H9 (cell line): ENCODE measurements at regions not wholly inside any gene's neighbourhood (a gene's known extent, or its start where the extent isn't known, plus 50 kb on each side); places are given as distances from the start of the nearest gene placed in this dataset.

Experiments
- DNase-seq: peaks from one replicate; pipeline ENCODE4 v3.0.0-alpha.2; 2017
- H2AFZ ChIP-seq: one replicate; pipeline ENCODE4 v1.6.1; 2013; ENCODE audit warnings: mild to moderate bottlenecking, low read length, control low read depth, moderate library complexity
- H2AK5ac ChIP-seq: 2 replicates; pipeline ENCODE4 v1.6.1; 2013; ENCODE audit warnings: low read length, control low read depth, mixed read lengths; ENCODE audit not compliant: insufficient read length
- H2BK120ac ChIP-seq: one replicate; pipeline ENCODE4 v1.6.1; 2013; ENCODE audit warnings: low read depth, mild to moderate bottlenecking, low read length, control low read depth, inconsistent platforms; ENCODE audit not compliant: poor library complexity, severe bottlenecking
- H2BK12ac ChIP-seq: 2 replicates; pipeline ENCODE4 v1.6.1; 2013; ENCODE audit warnings: low read length, control low read depth, mixed read lengths, low read depth; ENCODE audit not compliant: insufficient read length
- H2BK15ac ChIP-seq: 2 replicates; pipeline ENCODE4 v1.6.1; 2013; ENCODE audit warnings: low read depth, low read length, control low read depth
- H2BK20ac ChIP-seq: one replicate; pipeline ENCODE4 v1.6.1; 2013; ENCODE audit warnings: low read depth, mild to moderate bottlenecking, low read length, control low read depth, inconsistent platforms; ENCODE audit not compliant: poor library complexity, severe bottlenecking
- H2BK5ac ChIP-seq: 2 replicates; pipeline ENCODE4 v1.6.1; 2013; ENCODE audit warnings: low read length, control low read depth, mixed read lengths; ENCODE audit not compliant: insufficient read length
- H3K14ac ChIP-seq: 2 replicates; pipeline ENCODE4 v1.6.1; 2013; ENCODE audit warnings: low read length, control low read depth; ENCODE audit not compliant: insufficient read depth
- H3K18ac ChIP-seq: 2 replicates; pipeline ENCODE4 v1.6.1; 2013; ENCODE audit warnings: low read depth, mild to moderate bottlenecking, mixed read lengths, low read length, control low read depth; ENCODE audit not compliant: insufficient read length
- H3K23ac ChIP-seq: 2 replicates; pipeline ENCODE4 v1.6.1; 2013; ENCODE audit warnings: low read length, control low read depth, mixed read lengths, low read depth; ENCODE audit not compliant: insufficient read length
- H3K23me2 ChIP-seq: 2 replicates; pipeline ENCODE4 v1.6.1; 2013; ENCODE audit warnings: low read depth, mild to moderate bottlenecking, mixed read lengths, low read length, control low read depth; ENCODE audit not compliant: insufficient read length, poor library complexity, severe bottlenecking
- H3K27ac ChIP-seq: 2 replicates; pipeline ENCODE4 v1.5.1; 2013; ENCODE audit warnings: low read length, control low read depth, mixed read lengths, low read depth; ENCODE audit not compliant: insufficient read length
- H3K27me3 ChIP-seq: 2 replicates; pipeline ENCODE4 v1.6.1; 2013; ENCODE audit warnings: low read length, control low read depth, inconsistent platforms; ENCODE audit not compliant: insufficient read depth
- H3K4ac ChIP-seq: 2 replicates; pipeline ENCODE4 v1.6.1; 2013; ENCODE audit warnings: low read depth, mild to moderate bottlenecking, control low read depth, inconsistent platforms, low read length, moderate library complexity
- H3K4me1 ChIP-seq: 2 replicates; pipeline ENCODE4 v1.6.1; 2013; ENCODE audit warnings: low read length, control low read depth, inconsistent platforms; ENCODE audit not compliant: insufficient read depth
- H3K4me2 ChIP-seq: 2 replicates; pipeline ENCODE4 v1.6.1; 2013; ENCODE audit warnings: low read length, control low read depth, mixed read lengths; ENCODE audit not compliant: insufficient read length, insufficient read depth
- H3K56ac ChIP-seq: 2 replicates; pipeline ENCODE4 v1.6.1; 2013; ENCODE audit warnings: low read depth, mild to moderate bottlenecking, mixed read lengths, low read length, control low read depth; ENCODE audit not compliant: insufficient read length
- H3K79me1 ChIP-seq: 2 replicates; pipeline ENCODE4 v1.6.1; 2013; ENCODE audit warnings: low read depth, mild to moderate bottlenecking, moderate library complexity, low read length, control low read depth, inconsistent platforms; ENCODE audit not compliant: insufficient read depth, poor library complexity, severe bottlenecking
- H3K79me2 ChIP-seq: 2 replicates; pipeline ENCODE4 v1.6.1; 2013; ENCODE audit warnings: low read length, control low read depth, inconsistent platforms; ENCODE audit not compliant: insufficient read depth
- H3K9ac ChIP-seq: 2 replicates; pipeline ENCODE4 v1.6.1; 2013; ENCODE audit warnings: low read length, control low read depth, mixed read lengths; ENCODE audit not compliant: insufficient read length; ENCODE audit errors: extremely low read depth
- H3K9me3 ChIP-seq: one replicate; pipeline ENCODE4 v1.6.1; 2013; ENCODE audit warnings: low read depth, low read length, inconsistent platforms; ENCODE audit not compliant: control insufficient read depth
- H3T11ph ChIP-seq: one replicate; pipeline ENCODE4 v1.6.1; 2013; ENCODE audit warnings: mild to moderate bottlenecking, low read length, control low read depth, inconsistent platforms
- H4K20me1 ChIP-seq: one replicate; pipeline ENCODE4 v1.6.1; 2013; ENCODE audit not compliant: control insufficient read depth, insufficient read length, insufficient read depth
- H4K5ac ChIP-seq: 2 replicates; pipeline ENCODE4 v1.6.1; 2013; ENCODE audit warnings: low read depth, mild to moderate bottlenecking, mixed read lengths, low read length, control low read depth; ENCODE audit not compliant: insufficient read length
- H4K8ac ChIP-seq: replicated peaks from 2 replicates; pipeline ENCODE4 v1.6.1; 2013; ENCODE audit warnings: low read length, control low read depth, mixed read lengths, low read depth; ENCODE audit not compliant: insufficient read length
- H4K91ac ChIP-seq: 2 replicates; pipeline ENCODE4 v1.6.1; 2013; ENCODE audit warnings: low read depth, mild to moderate bottlenecking, moderate library complexity, mixed read lengths, low read length, control low read depth; ENCODE audit not compliant: insufficient read length
- H3K27ac Mint-ChIP-seq, 3 experiments: 2 replicates in 2 of 3; 3 replicates in 1 of 3; pipeline ENCODE4 v1.8.0; 2020 to 2021; ENCODE audit warnings: mixed read lengths in 3 of 3, mild to moderate bottlenecking in 1 of 3, moderate library complexity in 1 of 3
- H3K27me3 Mint-ChIP-seq: 2 replicates; pipeline ENCODE4 v1.8.0; 2021; ENCODE audit warnings: low read depth, mild to moderate bottlenecking, moderate library complexity, mixed read lengths
- H3K36me3 Mint-ChIP-seq, 3 experiments: 2 replicates in 2 of 3; 3 replicates in 1 of 3; pipeline ENCODE4 v1.8.0; 2020 to 2021; ENCODE audit warnings: low read depth in 3 of 3, mixed read lengths in 3 of 3; ENCODE audit not compliant: insufficient read depth in 1 of 3
- H3K4me1 Mint-ChIP-seq, 2 experiments: 2 replicates each; pipeline ENCODE4 v1.8.0; 2020; ENCODE audit warnings: mixed read lengths in 2 of 2
- H3K4me3 Mint-ChIP-seq, 2 experiments: 2 replicates in 1 of 2; 3 replicates in 1 of 2; pipeline ENCODE4 v1.8.0; 2020 to 2021; ENCODE audit warnings: mild to moderate bottlenecking in 2 of 2, mixed read lengths in 2 of 2, moderate library complexity in 1 of 2
- H3K9me3 Mint-ChIP-seq, 2 experiments: 2 replicates in 1 of 2; 3 replicates in 1 of 2; pipeline ENCODE4 v1.8.0; 2020; ENCODE audit warnings: mild to moderate bottlenecking in 2 of 2, mixed read lengths in 2 of 2, moderate library complexity in 1 of 2
- WGBS: extraction: QIAGEN DNeasy Blood & Tissue Kit; methylation state at CpG from one replicate; pipeline ENCODE4 v1.1.7; 2013; ENCODE audit warnings: missing lambda C conversion rate, low lambda C conversion rate, mixed read lengths; ENCODE audit not compliant: insufficient read length; ENCODE audit errors: extremely low coverage; 5-methylcytosine and 5-hydroxymethylcytosine counted together
- TF ChIP-seq, protein P1 (sequence below): fragments of 200-600 bp; sonication (generic); conservative IDR thresholded peaks from 3 replicates; pipeline ENCODE4 v1.8.0; 2021; ENCODE audit warnings: antibody characterized with exemption, mild to moderate bottlenecking

DNA sequence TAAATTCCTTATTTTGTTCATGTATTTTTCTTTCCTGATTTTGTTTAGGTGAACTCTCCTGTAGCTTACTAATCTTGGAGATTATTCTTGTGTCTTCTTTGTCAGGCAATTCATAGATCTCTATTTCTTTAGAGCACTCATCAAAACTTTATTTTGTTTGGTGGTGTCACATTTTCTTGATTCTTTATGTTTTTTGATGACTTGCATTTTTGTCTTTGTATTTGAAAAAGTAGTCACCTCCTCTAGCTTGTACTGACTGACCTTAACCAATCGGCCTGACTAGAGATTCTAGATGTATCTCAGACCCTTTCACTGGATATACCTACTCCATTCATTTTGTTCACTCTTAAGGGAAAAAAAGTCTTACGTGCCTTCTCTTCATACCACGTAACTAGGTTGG lies 986.3 kb upstream of the LRRTM1 start:
- no peaks in the 10 kb centered on the region for H4K20me1 ChIP-seq
- no peak overlapping the region for H3K9ac ChIP-seq
- Mint-ChIP-seq H3K36me3 (peaks cover 0 to 11% (median 2%) of the 10 kb centered on the region in 3 experiments; a peak in 4 of 7 replicates), H3K4me3 (no peak overlapping the region), H3K9me3 (peaks cover 4 to 6% of the 10 kb centered on the region in 2 experiments; a peak in 4 of 5 replicates), H3K27ac (no peak overlapping the region; a peak in 1 of 7 replicates), H3K27me3 (no peaks in the 10 kb centered on the region; the same call in 1 of the 2 replicates), H3K4me1 (no peaks in the 10 kb centered on the region)
- no peak overlapping the region for H2BK5ac ChIP-seq
- H4K5ac ChIP-seq, result no peak overlapping the region
- H4K8ac ChIP-seq, result no peak overlapping the region
- no peak overlapping the region for H3K4ac ChIP-seq
- no peak overlapping the region for H3K56ac ChIP-seq
- no peaks in the 10 kb centered on the region for H3K27me3 ChIP-seq
- no peak overlapping the region for H4K91ac ChIP-seq
- no peaks in the 10 kb centered on the region for H3K9me3 ChIP-seq
- no peak overlapping the region for H2BK15ac ChIP-seq
- no peak overlapping the region for H2AFZ ChIP-seq
- H3K14ac ChIP-seq, result no peak overlapping the region
- H3K4me1 ChIP-seq, result no peaks in the 10 kb centered on the region
- no peak overlapping the region for H3K27ac ChIP-seq
- no peak overlapping the region for H3K23ac ChIP-seq
- no peak overlapping the region for H2BK12ac ChIP-seq
- no peak overlapping the region for H3K18ac ChIP-seq
- H3T11ph ChIP-seq, result no peak overlapping the region
- H2BK20ac ChIP-seq, result no peak overlapping the region
- no peaks in the 10 kb centered on the region for H3K79me1 ChIP-seq
- no CpG with 5 or more reads among the region's 3 CpGs for WGBS
- H2BK120ac ChIP-seq, result no peak overlapping the region
- H3K4me2 ChIP-seq, result no peak overlapping the region
- H3K79me2 ChIP-seq, result no peaks in the 10 kb centered on the region
- H2AK5ac ChIP-seq, result no peak overlapping the region
- TF ChIP-seq, protein P1, sequence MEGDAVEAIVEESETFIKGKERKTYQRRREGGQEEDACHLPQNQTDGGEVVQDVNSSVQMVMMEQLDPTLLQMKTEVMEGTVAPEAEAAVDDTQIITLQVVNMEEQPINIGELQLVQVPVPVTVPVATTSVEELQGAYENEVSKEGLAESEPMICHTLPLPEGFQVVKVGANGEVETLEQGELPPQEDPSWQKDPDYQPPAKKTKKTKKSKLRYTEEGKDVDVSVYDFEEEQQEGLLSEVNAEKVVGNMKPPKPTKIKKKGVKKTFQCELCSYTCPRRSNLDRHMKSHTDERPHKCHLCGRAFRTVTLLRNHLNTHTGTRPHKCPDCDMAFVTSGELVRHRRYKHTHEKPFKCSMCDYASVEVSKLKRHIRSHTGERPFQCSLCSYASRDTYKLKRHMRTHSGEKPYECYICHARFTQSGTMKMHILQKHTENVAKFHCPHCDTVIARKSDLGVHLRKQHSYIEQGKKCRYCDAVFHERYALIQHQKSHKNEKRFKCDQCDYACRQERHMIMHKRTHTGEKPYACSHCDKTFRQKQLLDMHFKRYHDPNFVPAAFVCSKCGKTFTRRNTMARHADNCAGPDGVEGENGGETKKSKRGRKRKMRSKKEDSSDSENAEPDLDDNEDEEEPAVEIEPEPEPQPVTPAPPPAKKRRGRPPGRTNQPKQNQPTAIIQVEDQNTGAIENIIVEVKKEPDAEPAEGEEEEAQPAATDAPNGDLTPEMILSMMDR, result no peak
- no peaks in the 10 kb centered on the region for H3K23me2 ChIP-seq
- no peak for DNase-seq
